ENCODE measurements at regions not wholly inside any gene's neighbourhood (a gene's known extent, or its start where the extent isn't known, plus 50 kb on each side); places are given as distances from the start of the nearest gene placed in this dataset.

DNA sequence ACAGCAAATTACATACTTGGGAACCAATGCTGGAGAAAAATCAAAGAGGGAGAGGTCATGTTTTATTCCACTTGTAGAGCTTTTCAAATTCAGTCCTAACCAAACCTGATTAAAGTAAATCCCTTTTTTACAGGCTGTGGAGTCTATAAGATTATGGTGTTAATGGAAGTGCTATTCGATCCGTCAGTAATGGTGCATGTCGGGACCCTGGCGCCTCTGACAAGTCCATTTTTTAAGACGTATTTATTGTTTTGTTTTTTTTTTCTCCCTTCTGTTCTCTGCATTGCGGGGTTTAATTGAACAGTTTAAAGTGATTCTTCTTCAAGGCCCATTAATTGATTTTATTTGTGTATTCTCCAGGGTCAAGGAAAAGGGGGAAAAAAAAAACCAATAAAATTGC is 725.9 kb downstream of the TUSC7 start:
- H3K36me3 ChIP-seq: no peaks in the 10 kb centered on the region
- intact Hi-C loops (cut with micrococcal nuclease): no loop called here
- H3K27me3 ChIP-seq (ENCODE audit: low read depth): no peaks in the 10 kb centered on the region
- TF ChIP-seq, protein P1, sequence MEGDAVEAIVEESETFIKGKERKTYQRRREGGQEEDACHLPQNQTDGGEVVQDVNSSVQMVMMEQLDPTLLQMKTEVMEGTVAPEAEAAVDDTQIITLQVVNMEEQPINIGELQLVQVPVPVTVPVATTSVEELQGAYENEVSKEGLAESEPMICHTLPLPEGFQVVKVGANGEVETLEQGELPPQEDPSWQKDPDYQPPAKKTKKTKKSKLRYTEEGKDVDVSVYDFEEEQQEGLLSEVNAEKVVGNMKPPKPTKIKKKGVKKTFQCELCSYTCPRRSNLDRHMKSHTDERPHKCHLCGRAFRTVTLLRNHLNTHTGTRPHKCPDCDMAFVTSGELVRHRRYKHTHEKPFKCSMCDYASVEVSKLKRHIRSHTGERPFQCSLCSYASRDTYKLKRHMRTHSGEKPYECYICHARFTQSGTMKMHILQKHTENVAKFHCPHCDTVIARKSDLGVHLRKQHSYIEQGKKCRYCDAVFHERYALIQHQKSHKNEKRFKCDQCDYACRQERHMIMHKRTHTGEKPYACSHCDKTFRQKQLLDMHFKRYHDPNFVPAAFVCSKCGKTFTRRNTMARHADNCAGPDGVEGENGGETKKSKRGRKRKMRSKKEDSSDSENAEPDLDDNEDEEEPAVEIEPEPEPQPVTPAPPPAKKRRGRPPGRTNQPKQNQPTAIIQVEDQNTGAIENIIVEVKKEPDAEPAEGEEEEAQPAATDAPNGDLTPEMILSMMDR (IDR thresholded peaks at IDR 0.05; ENCODE audit: borderline replicate concordance): no peak
- H3K4me1 ChIP-seq: no peaks in the 10 kb centered on the region
- H3K9me3 ChIP-seq (replicated peaks): no peaks in the 10 kb centered on the region
- DNase-seq: no peak
- H3K27ac ChIP-seq (replicated peaks): no peak overlapping the region
- H3K4me3 ChIP-seq: no peak overlapping the region

DNA sequence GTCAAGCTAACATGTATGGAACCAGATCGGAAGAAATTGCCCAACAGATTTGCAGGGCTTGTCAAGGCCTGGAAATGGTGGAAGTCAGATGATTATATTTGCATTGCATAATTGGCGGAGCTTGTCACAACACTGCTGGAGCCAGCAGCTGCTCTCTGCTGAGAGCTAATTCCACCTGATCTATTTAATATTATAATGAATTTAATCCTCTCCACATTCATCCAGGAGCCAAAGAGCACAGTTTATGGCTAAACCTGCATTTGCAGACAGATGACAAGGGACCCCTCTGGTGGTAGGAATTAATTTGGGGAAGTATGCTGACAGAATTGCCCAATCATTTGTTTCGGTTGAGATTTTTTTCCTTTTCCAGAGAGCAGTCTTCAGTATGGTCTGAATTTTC is 730.2 kb downstream of the TUSC7 start:
- Histone ChIP-seq H3K4me3 (no peak overlapping the region), H3K4me1 (no peaks in the 10 kb centered on the region), H3K27ac (replicated peaks) (no peak overlapping the region), H3K9me3 (replicated peaks) (no peaks in the 10 kb centered on the region), H3K36me3 (no peaks in the 10 kb centered on the region), H3K27me3 (ENCODE audit: low read depth) (peaks cover 5% of the 10 kb centered on the region)
- TF ChIP-seq, protein P1 (IDR thresholded peaks at IDR 0.05; ENCODE audit: borderline replicate concordance): peak; percentile 29
- no peak for DNase-seq
- intact Hi-C loops (cut with micrococcal nuclease): no loop called here

DNA sequence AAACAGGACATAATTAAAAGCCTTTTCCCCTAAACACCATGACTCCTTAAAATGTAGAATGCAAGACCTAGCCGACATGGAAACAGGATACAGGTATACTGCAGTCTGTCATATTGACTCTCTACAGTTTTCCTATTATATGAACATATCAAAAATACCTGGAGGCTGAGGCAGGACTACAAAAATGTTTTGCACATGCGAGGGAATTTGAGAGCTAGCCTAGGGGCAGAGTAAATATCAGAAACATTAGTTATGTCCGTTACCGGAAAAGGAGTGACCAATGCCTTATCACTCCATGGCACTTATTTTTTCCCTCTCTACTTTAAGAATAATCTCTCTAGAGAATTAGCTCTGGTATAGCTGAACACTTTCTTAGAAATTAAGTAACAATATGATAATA is 732.3 kb downstream of the TUSC7 start:
- no peaks in the 10 kb centered on the region for H3K4me1 ChIP-seq
- H3K36me3 ChIP-seq: no peaks in the 10 kb centered on the region
- no peak overlapping the region for H3K4me3 ChIP-seq
- no peak for DNase-seq
- intact Hi-C loops (cut with micrococcal nuclease): no loop called here
- H3K27ac ChIP-seq (replicated peaks): no peak overlapping the region
- peaks cover 5% of the 10 kb centered on the region for H3K27me3 ChIP-seq (ENCODE audit: low read depth)
- TF ChIP-seq, protein P1 (IDR thresholded peaks at IDR 0.05; ENCODE audit: borderline replicate concordance): no peak
- H3K9me3 ChIP-seq (replicated peaks): no peaks in the 10 kb centered on the region

DNA sequence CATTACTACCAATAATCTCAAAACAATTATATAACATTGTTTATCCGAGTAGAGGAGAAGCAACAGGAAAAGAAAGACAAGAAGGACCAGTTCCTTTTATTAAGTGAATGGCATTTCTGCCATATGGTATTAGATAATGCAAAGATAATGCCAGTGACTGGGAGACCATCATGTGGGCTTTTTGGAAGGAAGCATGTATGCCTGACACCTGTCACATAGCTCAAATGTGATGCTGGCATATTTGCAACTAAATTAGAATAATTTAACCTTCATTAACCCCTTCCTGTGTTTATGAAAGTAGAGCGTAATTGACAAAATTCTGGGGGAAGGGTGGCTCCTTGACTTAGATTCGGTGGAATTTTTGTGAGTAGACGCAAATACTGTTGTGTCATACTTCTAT is 733.0 kb downstream of the TUSC7 start:
- peaks cover 5% of the 10 kb centered on the region for H3K27me3 ChIP-seq (ENCODE audit: low read depth)
- no peak overlapping the region for H3K4me3 ChIP-seq
- no peaks in the 10 kb centered on the region for H3K4me1 ChIP-seq
- DNase-seq: no peak
- H3K27ac ChIP-seq (replicated peaks): no peak overlapping the region
- H3K9me3 ChIP-seq (replicated peaks): no peaks in the 10 kb centered on the region
- intact Hi-C loops (cut with micrococcal nuclease): no loop called here
- H3K36me3 ChIP-seq: no peaks in the 10 kb centered on the region
- TF ChIP-seq, protein P1 (IDR thresholded peaks at IDR 0.05; ENCODE audit: borderline replicate concordance): no peak

DNA sequence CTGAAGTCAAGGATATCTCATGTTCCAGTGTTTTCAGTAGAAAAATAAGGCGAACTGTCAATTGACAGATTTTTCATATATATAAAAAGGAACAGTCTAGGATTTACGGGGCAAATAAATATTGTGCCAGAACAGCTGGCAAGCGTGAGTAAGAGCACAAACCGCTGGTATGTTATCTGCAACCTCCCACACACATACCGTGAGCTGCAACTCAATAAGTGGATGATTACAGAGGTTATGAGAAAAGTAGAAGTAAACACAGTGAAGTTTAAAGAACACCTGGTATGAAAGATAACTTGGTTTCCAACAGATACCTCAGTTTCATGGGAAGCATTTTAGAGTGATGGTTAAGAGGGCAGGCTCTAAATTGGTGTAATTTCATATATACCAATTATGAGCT is 733.4 kb downstream of the TUSC7 start:
- Histone ChIP-seq H3K27ac (replicated peaks) (no peak overlapping the region), H3K4me3 (no peak overlapping the region), H3K4me1 (no peaks in the 10 kb centered on the region), H3K27me3 (ENCODE audit: low read depth) (peaks cover 5% of the 10 kb centered on the region), H3K36me3 (no peaks in the 10 kb centered on the region), H3K9me3 (replicated peaks) (no peaks in the 10 kb centered on the region)
- intact Hi-C loops (cut with micrococcal nuclease): no loop called here
- DNase-seq: no peak
- TF ChIP-seq, protein P1 (IDR thresholded peaks at IDR 0.05; ENCODE audit: borderline replicate concordance): no peak

DNA sequence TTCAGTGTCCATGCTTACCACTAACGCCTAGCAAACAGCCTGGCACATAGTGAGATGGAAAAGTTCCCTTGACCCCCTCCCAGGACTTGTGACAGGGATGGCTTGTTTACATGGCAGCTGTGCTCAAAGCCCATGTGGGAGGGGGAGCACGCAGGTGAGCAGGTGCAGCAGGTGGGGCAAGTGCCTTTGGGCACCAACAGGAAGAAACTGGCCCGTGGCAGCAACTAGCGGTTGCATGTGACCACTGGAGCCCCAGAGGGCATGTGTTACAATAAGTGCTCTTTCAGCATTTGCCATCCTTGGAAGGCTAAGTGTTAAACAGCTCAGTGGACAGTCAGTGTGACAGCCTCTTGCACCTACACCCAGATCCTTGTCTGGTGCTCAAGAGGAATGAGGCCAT is 734.6 kb downstream of the TUSC7 start:
- no peak for DNase-seq
- Histone ChIP-seq H3K9me3 (replicated peaks) (no peaks in the 10 kb centered on the region), H3K4me3 (no peak overlapping the region), H3K27me3 (ENCODE audit: low read depth) (peaks cover 5% of the 10 kb centered on the region), H3K36me3 (no peaks in the 10 kb centered on the region), H3K27ac (replicated peaks) (no peak overlapping the region), H3K4me1 (no peaks in the 10 kb centered on the region)
- intact Hi-C loops (cut with micrococcal nuclease): no loop called here
- TF ChIP-seq, protein P1 (IDR thresholded peaks at IDR 0.05; ENCODE audit: borderline replicate concordance): no peak
